Thyroid gland (tissue), 4 donors: ENCODE measurements at regions not wholly inside any gene's neighbourhood (a gene's known extent, or its start where the extent isn't known, plus 50 kb on each side); places are given as distances from the start of the nearest gene placed in this dataset.

Source experiments
- DNase-seq, 2 donors: peaks; one replicate each; pipeline ENCODE4 v3.0.0-alpha.2; 2019
- H3K27ac ChIP-seq, 3 donors: fragments of 200-600 bp; sonication (generic); 1 replicate in 2 of 3; 2 replicates in 1 of 3; pipeline ENCODE4 v1.5.1; 2016 to 2019; ENCODE audit warnings: mild to moderate bottlenecking in 1 of 3, moderate library complexity in 1 of 3
- H3K27me3 ChIP-seq: fragments of 200-600 bp; sonication (generic); one replicate; pipeline ENCODE4 v1.5.1; 2019
- H3K36me3 ChIP-seq, 2 donors: fragments of 200-600 bp; sonication (generic); one replicate each; pipeline ENCODE4 v1.5.1; 2016 to 2019
- H3K4me1 ChIP-seq, 2 donors: fragments of 200-600 bp; sonication (generic); one replicate each; pipeline ENCODE4 v1.5.1; 2017 to 2019
- H3K4me3 ChIP-seq, 3 donors: fragments of 200-600 bp; sonication (generic); replicated peaks in 1 of 3; 1 replicate in 2 of 3; 2 replicates in 1 of 3; pipeline ENCODE4 v1.5.1; 2016; ENCODE audit warnings: mild to moderate bottlenecking in 1 of 3
- H3K9me3 ChIP-seq: fragments of 200-600 bp; sonication (generic); one replicate; pipeline ENCODE4 v1.5.1; 2017
- CTCF ChIP-seq, 6 experiments: fragments of 200-600 bp in 3 of 6; fragments of 450-650 bp in 3 of 6; sonication (generic) in 3 of 6; IDR thresholded peaks; one replicate each; pipeline ENCODE4 v1.5.1; 2016 to 2019; ENCODE audit warnings: antibody characterized with exemption in 6 of 6, mild to moderate bottlenecking in 2 of 6, inconsistent platforms in 1 of 6, moderate library complexity in 1 of 6
- POLR2A ChIP-seq, 2 donors: fragments of 450-650 bp; IDR thresholded peaks; one replicate each; pipeline ENCODE4 v1.6.1; 2017; ENCODE audit warnings: antibody characterized with exemption in 2 of 2, mild to moderate bottlenecking in 2 of 2, moderate library complexity in 1 of 2
- WGBS, 2 donors: methylation state at CpG; one replicate each; pipeline ENCODE4 v1.1.5; 2017; 5-methylcytosine and 5-hydroxymethylcytosine counted together
- intact Hi-C: fragments of 100-400 bp; cut with DNase I; formaldehyde crosslinking; loops from one replicate; pipeline ENCODE4 v1.15.1; 2023

- no peaks in the 10 kb centered on the region for H3K27me3 ChIP-seq
- H3K4me3 ChIP-seq = no peak overlapping the region
- WGBS, 2 donors = 85 to 89% methylated on average over 18 to 22 of the region's 25 CpGs
- intact Hi-C loops = no loop called here
- no peaks in the 10 kb centered on the region for H3K9me3 ChIP-seq
- no peak overlapping the region for H3K27ac ChIP-seq
- no peak for TF ChIP-seq CTCF (IDR thresholded peaks at IDR 0.05)
- no peak for TF ChIP-seq POLR2A (IDR thresholded peaks at IDR 0.05)
- no peaks in the 10 kb centered on the region for H3K4me1 ChIP-seq
- H3K36me3 ChIP-seq = no peaks in the 10 kb centered on the region
- DNase-seq = no peak
Measured at GRCh38 chr22:49599691-49600455, 227.8 kb downstream of the BRD1 start.

GRCh38 chr22:49599039-49599438 lies 228.6 kb downstream of the BRD1 start:
- Histone ChIP-seq H3K36me3 (no peaks in the 10 kb centered on the region), H3K4me3 (no peak overlapping the region), H3K27ac (no peak overlapping the region), H3K27me3 (no peaks in the 10 kb centered on the region), H3K4me1 (no peaks in the 10 kb centered on the region), H3K9me3 (no peaks in the 10 kb centered on the region)
- intact Hi-C loops = no loop called here
- DNase-seq = no peak
- TF ChIP-seq CTCF (IDR thresholded peaks at IDR 0.05) (no peak), POLR2A (IDR thresholded peaks at IDR 0.05) (no peak)
- 76% methylated on average over 14 to 16 of the region's 16 CpGs for WGBS, 2 donors

GRCh38 chr22:49598338-49598737 lies 229.3 kb downstream of the BRD1 start:
- intact Hi-C loops = no loop called here
- H3K27ac ChIP-seq = no peak overlapping the region
- no peaks in the 10 kb centered on the region for H3K36me3 ChIP-seq
- no peaks in the 10 kb centered on the region for H3K9me3 ChIP-seq
- TF ChIP-seq POLR2A (IDR thresholded peaks at IDR 0.05) = no peak
- TF ChIP-seq CTCF (IDR thresholded peaks at IDR 0.05) = no peak
- no peaks in the 10 kb centered on the region for H3K27me3 ChIP-seq
- H3K4me1 ChIP-seq = no peaks in the 10 kb centered on the region
- H3K4me3 ChIP-seq = no peak overlapping the region
- WGBS, 2 donors = 74 to 84% methylated on average over 4 to 5 of the region's 9 CpGs
- DNase-seq = no peak

GRCh38 chr22:49597428-49598039 lies 230.1 kb downstream of the BRD1 start:
- no peaks in the 10 kb centered on the region for H3K36me3 ChIP-seq
- DNase-seq = no peak
- no peaks in the 10 kb centered on the region for H3K9me3 ChIP-seq
- H3K4me1 ChIP-seq = no peaks in the 10 kb centered on the region
- intact Hi-C loops = no loop called here
- H3K4me3 ChIP-seq = no peak overlapping the region
- H3K27me3 ChIP-seq = no peaks in the 10 kb centered on the region
- no peak overlapping the region for H3K27ac ChIP-seq
- 74 to 80% methylated on average over 2 of the region's 2 CpGs for WGBS, 2 donors
- TF ChIP-seq CTCF (IDR thresholded peaks at IDR 0.05) (no peak), POLR2A (IDR thresholded peaks at IDR 0.05) (no peak)

- 90 to 92% methylated on average over 6 of the region's 6 CpGs for WGBS, 2 donors
Measured at GRCh38 chr22:49595465-49596078, 232.1 kb downstream of the BRD1 start.

More at GRCh38 chr22:49595465-49596078, 232.1 kb downstream of the BRD1 start:
- intact Hi-C loops = no loop called here
- Histone ChIP-seq H3K27ac (no peak overlapping the region), H3K4me3 (no peak overlapping the region), H3K36me3 (no peaks in the 10 kb centered on the region), H3K4me1 (no peaks in the 10 kb centered on the region), H3K9me3 (no peaks in the 10 kb centered on the region), H3K27me3 (no peaks in the 10 kb centered on the region)
- TF ChIP-seq CTCF (IDR thresholded peaks at IDR 0.05) (no peak), POLR2A (IDR thresholded peaks at IDR 0.05) (no peak)
- no peak for DNase-seq
